Stimulated activated CD4-positive, alpha-beta T cell treated with anti-CD3 and anti-CD28 coated beads, Interleukin-4, amount 100 ng/mL, for 24 hours (primary cell): ENCODE measurements at regions not wholly inside any gene's neighbourhood (a gene's known extent, or its start where the extent isn't known, plus 50 kb on each side); places are given as distances from the start of the nearest gene placed in this dataset.
A peak's percentile ranks its signal among the peaks of the same experiment; 100 is the strongest.
"Not testable (repeated sequence)": the region's sequence is repeated elsewhere in the genome, so short reads cannot be mapped to it uniquely, and the experiment has no call there.

Source experiments
- DNase-seq: peaks from one replicate; pipeline ENCODE4 v3.0.0-alpha.2; 2020

DNA sequence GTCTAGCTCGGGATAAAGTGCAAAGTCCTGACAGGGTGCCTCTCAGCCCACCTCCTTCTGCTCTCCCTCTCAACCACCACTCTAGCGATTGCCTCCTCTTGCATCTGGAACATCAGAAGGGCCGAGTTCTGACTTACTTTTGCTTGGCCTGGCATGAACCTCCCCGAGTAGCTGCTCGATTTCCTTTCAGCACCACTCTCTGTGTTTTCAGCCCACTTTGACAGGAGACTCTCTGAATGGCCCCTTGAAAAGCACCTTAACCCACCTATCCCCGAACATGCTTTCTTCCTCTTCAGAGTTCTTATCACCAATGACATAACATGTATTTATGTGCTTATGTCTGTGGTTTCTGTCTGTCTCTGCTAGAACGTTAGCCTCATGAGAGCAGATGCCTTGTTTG, 225.8 kb upstream of the RUNX1 start:
- DNase-seq = no peak

DNA sequence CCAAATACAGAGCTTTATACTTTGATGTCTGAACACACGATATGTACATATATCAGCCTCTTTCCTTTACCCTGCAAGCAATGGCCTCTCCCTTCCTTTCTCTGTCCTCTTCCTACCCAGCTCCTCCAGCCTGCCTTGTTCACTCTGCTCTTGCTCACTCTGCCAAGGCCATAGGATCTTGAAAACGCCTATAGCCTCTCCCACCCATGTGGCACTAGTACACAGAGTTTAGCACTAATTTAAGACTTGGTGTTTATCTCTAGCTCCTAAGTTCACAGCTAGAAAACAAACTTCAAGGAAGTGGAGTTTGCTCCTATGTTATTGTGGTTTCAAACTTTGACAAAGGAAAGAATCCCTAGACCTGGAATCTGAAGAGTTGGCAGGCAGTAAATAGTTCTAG, 225.0 kb upstream of the RUNX1 start:
- no peak for DNase-seq

DNA sequence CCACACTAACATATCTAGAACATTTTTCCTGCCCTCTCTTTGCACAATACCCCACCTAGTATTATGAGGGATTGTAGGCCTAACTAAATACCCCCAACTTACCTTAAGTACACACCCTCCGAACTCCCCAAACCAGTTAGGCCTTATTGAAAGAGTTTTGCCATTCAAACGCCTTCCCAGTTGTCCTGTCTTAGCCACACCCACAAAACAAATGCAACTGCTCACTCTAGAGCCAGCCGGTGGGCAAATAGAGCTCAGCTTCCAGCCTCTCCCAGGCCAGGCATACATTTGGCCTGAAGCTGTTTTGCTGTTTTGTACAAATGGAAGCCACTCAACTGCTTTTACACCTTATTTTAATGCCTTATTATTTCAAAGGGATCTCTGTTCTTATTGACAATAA, 224.2 kb upstream of the RUNX1 start:
- DNase-seq = no peak

DNA sequence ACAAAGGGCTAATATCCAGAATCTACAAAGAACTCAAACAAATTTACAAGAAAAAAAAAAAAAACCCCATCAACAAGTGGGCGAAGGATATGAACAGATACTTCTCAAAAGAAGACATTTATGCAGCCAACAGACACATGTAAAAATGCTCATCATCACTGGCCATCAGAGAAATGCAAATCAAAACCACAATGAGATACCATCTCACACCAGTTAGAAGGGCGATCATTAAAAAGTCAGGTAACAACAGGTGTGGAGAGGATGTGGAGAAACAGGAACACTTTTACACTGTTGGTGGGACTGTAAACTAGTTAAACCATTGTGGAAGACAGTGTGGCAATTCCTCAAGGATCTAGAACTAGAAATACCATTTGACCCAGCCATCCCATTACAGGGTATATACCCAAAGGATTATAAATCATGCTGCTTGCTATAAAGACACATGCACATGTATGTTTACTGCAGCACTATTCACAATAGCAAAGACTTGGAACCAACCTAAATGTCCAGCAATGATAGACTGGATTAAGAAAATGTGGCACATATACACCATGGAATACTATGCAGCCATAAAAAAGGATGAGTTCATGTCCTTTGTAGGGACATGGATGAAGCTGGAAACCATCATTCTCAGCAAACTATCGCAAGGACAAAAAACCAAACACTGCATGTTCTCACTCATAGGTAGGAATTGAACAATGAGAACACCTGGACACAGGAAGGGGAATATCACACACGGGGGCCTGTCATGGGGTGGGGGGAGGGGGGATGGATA, 222.4 kb upstream of the RUNX1 start:
- DNase-seq = not testable (repeated sequence)

DNA sequence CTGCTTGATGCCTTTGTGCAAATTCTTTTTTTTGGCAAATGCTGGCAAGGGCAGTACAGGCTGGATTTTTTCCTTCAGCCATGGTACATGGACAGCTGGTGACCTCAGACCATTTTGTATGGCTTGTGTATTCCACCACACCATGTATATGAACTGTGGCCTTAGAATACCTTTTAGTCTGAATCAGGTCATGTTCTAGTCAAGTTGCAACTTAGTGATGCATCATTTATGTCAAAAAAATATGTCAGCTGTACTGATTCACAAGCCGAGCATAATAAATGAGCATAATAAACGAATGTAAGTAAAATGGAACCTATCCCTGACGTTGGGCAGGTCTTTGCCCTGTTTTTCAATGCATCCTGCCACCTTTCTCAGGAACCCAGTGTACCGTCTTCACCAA, 219.7 kb upstream of the RUNX1 start:
- no peak for DNase-seq

DNA sequence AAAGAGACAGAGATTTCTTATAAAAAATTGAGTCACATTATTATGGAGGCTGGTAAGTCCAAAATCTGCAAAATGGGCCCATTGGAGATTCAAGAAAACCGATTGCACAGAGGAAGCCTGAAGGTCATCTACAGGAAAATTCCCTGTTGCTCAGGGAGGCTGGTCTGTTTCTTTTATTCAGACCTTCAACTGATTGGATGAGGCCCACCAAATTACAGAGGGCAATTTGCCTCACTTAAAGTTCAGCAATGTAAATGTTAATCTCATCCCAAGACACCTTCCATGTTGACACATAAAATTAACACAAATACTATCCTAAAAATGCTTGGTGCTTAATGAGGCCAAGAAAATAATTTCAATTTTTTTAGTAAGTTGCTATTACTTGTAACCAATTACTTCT, 219.2 kb upstream of the RUNX1 start:
- no peak for DNase-seq

DNA sequence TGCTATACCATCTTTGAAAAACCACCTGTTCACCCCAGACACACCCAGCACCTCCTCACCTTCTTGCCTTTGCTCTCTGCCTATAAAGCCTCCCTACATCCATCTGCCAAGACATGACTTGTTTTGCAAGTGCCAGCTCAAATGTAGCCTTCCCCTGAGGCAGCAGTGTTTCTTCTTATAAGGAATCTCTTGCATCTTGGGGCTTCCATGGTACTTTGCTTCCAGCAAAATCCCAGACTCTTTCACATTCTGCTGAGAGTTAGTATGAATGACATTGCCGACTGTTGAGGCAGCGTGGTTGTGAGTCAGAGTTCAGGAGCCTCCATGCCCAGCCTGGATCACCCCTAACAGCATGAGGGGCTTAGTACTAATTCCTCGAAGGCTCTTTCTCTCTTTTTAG, 217.4 kb upstream of the RUNX1 start:
- DNase-seq = no peak

DNA sequence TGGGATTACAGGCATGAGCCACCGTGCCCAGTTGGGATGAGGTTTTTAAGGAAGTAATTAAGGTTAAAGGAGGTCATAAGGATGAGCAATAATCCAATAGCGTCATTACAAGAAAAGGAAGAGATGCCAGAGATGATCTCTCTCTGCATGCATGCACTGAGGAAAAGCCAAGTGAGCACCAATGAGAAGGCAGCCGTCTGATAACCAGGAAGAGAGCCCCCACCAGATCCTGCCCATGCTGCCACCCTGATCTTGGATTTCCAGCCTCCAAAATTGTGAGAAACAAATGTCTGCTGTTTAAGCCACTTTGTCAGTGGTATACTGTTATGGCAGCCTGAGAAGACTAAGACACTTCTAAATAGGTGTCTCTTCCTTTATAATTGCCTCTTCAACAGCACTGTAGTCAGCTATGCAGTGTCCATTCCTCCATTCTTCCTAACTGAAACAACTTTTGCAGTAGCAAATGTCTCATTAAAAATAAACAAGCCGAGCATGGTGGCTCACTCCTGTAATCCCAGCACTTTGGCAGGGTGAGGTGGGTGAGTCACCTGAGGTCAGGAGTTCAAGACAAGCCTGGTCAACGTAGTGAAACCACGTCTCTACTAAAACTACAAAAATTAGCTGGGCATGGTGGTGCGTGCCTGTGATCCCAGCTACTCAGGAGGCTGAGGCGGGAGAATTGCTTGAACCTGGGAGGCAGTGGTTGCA, 216.2 kb upstream of the RUNX1 start:
- no peak for DNase-seq

DNA sequence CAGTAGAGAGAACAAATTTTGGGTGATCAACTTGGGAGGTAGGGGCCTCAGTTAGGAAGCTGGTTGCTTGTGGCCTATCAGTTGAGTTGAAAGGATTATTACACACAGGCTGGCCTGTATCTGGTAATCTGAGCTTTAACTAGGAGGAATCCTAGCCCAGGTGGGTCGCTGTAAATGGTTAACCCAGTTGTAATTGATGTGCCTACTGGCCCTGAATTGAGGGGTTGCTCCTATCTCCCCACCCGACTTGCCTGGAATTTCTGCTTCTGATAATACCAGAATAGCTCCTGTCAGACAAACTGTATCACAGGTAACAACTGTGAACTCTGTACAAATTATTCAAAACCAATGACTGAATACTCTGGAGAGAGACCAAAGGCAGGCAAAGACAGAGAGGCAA, 210.4 kb upstream of the RUNX1 start:
- no peak for DNase-seq

DNA sequence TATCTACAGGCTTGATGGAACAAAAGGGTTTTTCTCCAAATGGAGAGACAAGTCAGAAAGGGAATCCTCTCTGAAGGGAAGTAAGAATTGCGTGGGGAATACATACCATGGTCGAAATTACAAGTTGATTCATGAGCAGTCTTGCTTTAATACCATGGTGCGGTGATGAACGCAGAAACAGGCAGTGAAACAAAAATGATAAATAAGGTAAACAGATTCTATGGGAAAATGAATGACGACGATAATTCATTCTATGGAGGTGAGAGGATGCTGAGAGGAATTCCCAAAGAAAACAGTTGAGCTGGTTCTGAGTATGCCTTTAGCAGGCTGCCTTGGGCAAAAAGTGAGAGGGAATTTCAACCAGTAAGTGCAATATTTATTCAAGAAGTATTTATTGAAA, 209.4 kb upstream of the RUNX1 start:
- DNase-seq = no peak

DNA sequence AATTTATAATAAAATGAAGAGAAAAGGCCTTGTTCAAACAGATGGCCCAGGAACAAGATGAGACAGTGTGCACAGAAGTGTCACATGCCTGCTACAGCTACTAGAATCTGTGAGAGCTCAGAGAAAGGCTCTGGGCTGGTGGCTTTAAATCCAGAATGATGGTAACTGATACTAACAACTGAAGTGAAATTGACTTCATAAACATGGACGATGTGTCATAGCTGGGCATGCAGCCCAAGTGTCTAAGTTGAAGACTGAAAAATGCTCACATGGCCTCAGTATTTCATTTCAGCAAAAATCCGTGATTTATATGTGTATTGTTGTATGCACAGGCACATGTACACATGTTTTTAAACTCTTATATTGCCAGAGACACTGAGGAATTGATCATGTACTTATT, 208.3 kb upstream of the RUNX1 start:
- no peak for DNase-seq

DNA sequence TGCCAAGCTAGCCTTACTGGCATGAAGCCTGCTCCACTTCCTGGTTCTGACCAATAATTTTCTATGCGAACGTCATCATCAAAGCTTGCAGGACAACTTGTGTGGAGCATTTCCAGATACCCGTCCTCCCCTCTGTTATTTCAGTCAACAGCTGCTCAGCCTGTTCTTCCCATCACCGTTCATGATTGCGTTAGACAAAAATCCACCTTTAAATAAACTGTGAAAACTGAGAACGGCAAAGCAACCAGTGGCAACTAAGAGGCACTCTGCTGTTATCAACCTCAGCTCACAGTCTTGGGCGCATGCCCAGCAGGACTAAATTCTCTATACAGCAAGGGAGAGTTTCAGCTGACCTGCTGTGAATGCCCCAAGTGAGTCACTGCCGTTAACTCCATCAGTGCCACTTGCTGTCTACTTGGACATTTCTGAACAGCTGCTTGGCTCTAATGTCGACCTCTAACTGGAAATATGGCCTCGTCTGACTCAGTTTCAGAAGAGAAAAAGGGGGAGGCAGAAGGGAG, 207.4 kb upstream of the RUNX1 start:
- DNase-seq = no peak

DNA sequence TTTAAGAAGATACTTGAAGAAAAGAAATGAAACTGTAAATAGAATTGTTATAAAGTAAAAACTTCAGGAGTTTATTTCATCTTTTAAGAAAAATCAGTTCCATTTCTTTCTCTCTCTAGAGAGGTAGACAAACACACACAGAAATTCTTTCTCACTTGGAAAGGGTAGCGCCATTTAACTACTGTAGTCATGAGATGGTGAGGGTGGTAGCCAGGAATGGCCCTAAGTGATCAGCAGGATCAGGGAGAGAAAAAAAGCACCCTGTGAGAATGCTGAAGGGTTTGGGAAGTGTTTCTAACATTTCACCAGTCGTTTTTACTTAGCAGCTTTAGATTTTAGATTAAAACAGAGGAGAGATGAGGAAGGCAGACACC, 205.7 kb upstream of the RUNX1 start:
- DNase-seq = no peak

DNA sequence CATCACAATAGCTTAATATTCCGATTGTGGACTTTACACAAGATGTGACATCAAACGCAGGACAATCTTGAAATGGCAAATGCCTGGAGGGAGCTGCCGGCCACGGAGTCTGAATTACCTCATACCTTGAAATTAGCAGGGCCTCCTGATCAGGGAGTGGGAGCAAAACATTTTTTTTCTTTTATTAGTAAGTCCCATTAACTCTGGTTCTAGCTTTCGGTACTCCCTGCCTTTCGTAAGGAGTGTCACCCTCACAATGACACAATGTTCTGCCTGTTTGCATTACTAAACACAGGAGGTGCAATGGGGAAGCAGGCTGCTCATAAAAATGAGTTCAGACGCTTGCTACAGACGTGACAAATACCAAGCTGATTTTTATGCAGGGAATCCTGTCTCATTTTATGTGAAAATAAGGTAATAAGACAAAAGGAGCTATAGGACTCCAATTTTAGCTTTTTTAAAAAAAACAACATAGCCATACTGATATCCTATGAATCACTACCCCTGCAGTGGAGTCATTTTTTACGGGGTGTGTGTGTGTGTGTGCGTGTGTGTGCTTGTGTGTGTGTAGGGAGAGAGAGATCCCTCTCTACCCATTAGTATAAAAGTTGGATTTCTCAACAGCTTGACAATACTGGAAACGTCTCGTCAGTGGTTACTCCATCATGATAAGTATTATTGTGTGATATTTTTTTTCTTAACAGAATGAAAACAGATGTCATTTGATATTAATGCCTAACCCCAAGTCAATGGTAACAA, 205.1 kb upstream of the RUNX1 start:
- DNase-seq = no peak

DNA sequence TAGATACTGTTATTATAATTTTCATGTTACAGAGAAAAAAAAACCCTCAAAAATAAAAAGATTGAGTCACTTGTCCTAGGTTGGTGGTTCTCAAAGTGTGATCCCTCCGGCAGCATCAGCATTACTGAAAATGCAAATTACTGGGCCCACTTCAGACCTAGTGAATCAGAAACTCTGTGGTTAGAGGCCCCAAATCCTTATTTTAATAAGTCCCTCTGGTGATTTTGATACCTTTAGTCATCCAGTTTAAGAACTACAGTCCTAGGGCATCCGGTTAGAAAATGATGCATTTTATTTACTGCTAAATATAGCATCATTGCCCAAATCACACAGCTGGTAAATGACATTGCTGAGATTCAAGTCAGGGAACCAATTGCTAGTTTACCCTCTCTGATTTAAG, 203.7 kb upstream of the RUNX1 start:
- peak; percentile 48 for DNase-seq

DNA sequence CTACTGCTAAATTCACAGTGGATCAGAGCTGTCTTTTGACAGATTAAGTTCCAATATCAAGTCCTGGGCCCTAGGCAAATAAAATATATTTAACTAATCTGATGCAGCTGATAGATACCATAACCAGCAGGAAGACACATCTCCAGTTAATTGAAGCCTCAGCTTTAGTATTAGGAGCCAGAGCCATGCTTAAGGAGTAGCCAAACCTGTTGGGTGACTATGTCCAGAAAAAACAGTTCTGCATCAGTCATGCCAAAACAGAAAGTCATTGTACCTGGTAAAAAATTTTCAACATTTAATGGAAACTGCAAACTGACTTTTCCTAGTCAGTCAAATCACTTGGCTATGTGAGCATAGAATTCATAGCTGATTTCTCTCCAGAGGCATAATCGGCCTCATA, 200.5 kb upstream of the RUNX1 start:
- DNase-seq = no peak

DNA sequence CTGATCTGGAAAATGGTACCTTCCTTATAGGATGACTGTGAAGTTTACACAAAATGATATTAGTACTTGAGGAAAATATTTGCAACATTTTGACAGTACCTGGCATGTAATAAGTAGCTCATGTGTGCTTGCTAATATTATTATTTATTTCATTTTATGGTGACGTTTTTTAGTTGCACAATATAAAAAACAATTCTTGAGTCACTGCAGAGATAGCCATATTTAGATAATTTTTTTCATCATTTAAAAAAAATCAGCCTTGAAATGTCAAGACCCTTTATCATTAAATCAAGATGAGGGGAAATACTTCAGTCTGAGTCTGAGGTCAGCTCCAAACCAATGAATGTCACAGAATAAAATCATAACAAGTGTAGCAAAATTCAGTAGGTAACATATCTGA, 196.8 kb upstream of the RUNX1 start:
- no peak for DNase-seq

DNA sequence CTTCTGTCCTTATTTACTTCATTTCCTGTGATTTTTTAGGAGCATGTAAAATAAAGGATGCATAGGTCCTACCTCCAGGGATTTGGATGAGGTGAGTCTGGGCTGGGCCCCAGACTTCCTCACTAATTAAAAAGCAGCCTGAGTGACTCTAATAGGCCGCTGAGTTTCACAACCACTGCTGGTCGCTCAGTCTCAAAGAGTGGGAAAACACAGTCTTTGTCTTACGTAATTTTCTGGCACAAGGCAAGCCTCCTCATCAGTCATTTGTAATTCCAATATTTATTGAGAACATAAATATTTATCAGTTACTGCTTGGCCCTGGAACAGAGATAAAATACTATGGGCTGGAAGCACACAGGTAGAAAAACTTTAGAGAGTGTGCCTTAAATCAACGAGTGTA, 195.4 kb upstream of the RUNX1 start:
- no peak for DNase-seq

DNA sequence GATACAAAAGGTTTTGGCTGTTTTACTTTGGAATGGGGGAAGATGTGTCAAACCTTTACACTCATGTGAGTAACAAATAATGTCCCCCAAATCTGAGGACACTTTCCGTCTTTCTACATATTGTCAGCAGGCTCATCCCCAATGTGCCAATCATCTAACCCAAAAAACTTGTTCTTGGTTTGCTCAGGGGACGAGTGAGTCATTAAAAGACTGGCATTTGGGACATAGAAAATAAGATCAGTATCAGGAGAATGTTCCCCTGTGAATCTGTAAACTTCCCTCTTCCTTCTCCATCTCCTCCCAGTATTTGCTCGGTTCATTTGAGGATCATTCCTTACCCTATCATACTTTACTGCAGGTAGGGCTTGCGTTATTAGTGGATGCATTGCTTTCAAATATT, 194.1 kb upstream of the RUNX1 start:
- no peak for DNase-seq

DNA sequence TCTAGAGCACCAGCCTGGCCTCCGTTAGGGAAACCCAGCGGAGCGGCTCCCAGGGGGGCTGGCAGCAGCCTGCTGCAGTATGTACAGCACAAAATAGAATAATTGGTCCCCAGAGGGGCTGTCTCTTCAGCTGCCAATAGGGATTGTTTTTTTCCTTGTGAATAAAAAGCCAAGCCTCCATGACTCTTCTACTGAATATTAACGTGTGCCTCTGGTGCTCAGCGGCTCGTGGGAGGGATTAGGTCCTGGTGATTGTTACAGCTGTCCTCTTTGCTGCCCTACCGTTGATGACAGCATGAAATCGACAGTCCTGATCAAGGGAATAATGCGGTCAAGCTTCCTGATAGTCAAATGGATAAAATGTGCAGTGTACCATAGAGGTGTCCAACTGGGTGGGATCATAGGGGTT, 190.7 kb upstream of the RUNX1 start:
- no peak for DNase-seq

DNA sequence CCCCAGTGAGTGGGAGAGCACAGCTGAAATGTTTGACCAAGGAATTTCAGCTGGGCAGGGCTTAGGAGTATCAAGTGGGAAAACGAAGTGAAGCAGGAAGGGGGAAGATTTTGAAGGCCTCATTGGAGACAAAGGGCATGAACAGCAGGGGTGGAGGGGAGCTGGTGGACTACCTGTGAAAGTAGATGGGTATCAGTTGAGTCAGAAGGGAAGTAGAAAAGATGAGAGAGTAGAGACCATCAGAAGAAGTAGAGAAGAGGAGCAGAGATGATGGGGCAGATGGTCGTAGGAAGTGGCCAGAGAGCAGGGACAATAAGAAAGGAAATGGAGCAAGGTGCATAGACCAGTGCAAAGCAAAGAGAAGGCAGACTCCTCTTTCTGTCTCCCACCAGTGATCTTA, 189.0 kb upstream of the RUNX1 start:
- no peak for DNase-seq

DNA sequence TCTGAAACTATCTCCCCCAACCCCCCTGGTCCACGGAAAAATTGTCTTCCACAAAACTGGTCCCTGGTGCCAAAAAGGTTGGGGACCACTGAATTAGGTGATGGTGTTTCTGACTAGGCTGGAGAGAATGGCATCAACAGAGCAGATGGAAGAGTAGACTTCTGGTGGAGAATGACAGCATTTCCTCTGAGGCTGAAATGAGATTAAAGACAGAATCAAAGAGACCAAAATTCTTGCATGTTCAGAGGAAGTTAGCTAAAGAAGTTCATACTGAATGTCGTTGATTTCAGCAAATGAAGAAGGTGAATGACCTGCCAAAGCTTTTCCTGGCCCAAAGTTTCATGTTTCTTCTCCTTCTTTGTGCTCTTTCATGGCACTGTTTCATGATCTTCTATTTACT, 188.2 kb upstream of the RUNX1 start:
- DNase-seq = no peak

DNA sequence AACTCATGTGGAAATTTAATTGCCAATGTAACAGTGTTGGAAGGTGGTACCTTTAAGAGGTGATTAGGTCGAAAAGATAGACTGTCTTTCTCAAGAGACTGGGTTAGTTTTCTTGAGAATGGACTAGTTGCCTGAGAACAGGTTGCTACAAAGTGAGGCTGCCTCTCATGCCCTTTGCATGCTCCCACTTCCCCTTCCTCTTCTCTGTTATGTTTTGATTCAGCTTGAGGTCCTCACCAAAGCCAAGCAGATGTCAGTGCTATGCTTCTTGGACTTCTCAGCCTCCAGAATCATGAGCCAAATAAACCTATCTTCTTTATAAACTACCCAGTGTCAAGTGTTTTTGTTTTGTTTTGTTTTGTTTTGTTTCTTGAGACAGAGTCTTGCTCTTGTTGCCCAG, 187.0 kb upstream of the RUNX1 start:
- no peak for DNase-seq

DNA sequence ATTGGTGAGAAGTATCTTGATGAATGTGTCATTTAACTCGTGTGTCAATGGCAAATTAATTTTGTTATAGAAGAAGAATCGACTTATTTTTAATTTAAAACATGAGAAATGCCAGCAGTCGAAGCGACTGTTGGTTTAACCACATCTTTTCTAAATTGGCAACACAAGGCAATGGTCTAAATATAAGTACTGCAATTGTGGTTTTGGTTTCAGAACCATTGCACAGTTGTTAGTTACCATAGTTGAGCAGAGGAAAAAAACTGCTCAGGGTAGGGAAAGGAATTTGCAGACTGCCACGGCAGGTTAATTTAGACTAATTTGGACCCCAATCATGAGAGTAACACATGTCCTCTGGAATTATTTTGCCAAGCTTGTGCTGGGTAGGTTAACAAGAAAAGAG, 185.6 kb upstream of the RUNX1 start:
- DNase-seq = no peak
